Fibroblast of villous mesenchyme (primary cell): ENCODE measurements at regions not wholly inside any gene's neighbourhood (a gene's known extent, or its start where the extent isn't known, plus 50 kb on each side); places are given as distances from the start of the nearest gene placed in this dataset.

Experiments
- DNase-seq: peaks from one replicate; pipeline ENCODE4 v3.0.0-alpha.2; 2010; ENCODE audit warnings: low read depth
- H3K4me3 ChIP-seq: 2 replicates; pipeline ENCODE4 v1.5.1; 2011; ENCODE audit warnings: low read depth, mild to moderate bottlenecking, low read length
- CTCF ChIP-seq: IDR thresholded peaks from 2 replicates; pipeline ENCODE4 v1.5.1; 2012; ENCODE audit warnings: low read depth, mild to moderate bottlenecking, low read length; ENCODE audit not compliant: insufficient read depth

- H3K4me3 ChIP-seq: no peak overlapping the region
- no peak for TF ChIP-seq CTCF
- DNase-seq: no peak
These were observed 93.9 kb upstream of the PLPPR5 start for GRCh38 chr1:99098589-99098988.

- no peak for DNase-seq
- no peak for TF ChIP-seq CTCF
- H3K4me3 ChIP-seq: no peak overlapping the region
These were observed 101.6 kb upstream of the PLPPR5 start for GRCh38 chr1:99106274-99106673.

- no peak for TF ChIP-seq CTCF
- DNase-seq: no peak
- H3K4me3 ChIP-seq: no peak overlapping the region
These were observed 103.0 kb upstream of the PLPPR5 start for GRCh38 chr1:99107680-99108079.

- no peak for DNase-seq
- no peak for TF ChIP-seq CTCF
- no peak overlapping the region for H3K4me3 ChIP-seq
These were observed 105.7 kb upstream of the PLPPR5 start for GRCh38 chr1:99110140-99111041.

GRCh38 chr1:99115231-99115630, 110.6 kb upstream of the PLPPR5 start:
- TF ChIP-seq CTCF: no peak
- no peak overlapping the region for H3K4me3 ChIP-seq
- no peak for DNase-seq

- TF ChIP-seq CTCF: no peak
- no peak overlapping the region for H3K4me3 ChIP-seq
- no peak for DNase-seq
These were observed 114.5 kb upstream of the PLPPR5 start for GRCh38 chr1:99119188-99119587.

- TF ChIP-seq CTCF: no peak
- no peak overlapping the region for H3K4me3 ChIP-seq
- DNase-seq: no peak
These were observed 117.4 kb upstream of the PLPPR5 start for GRCh38 chr1:99122039-99122438.
